ENCODE measurements at regions not wholly inside any gene's neighbourhood (a gene's known extent, or its start where the extent isn't known, plus 50 kb on each side); places are given as distances from the start of the nearest gene placed in this dataset.

DNA sequence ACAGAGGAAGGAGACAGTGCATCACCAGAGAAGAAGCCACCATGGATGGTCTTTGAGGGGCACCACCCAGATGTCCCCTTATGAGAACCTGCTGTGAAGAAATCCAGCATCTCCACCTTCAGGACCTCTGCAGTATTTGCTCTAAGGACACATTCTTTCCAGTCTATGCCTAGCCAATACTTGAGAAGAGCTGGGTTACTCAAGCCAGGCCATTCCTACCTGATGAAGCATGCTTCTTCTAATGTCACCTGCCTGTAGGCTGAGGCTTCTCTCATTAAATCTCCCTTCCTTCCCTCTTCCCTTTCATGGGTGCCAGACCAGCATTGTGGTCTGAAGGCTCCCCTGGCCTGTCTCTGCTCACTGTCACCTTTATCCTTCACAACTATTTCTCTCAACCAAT lies 654.5 kb upstream of the AUTS2 start:
- Histone ChIP-seq H3K27me3 (ENCODE audit: low read depth, low read length) (no peaks in the 10 kb centered on the region), H3K36me3 (ENCODE audit: control insufficient read depth in 1 of 2, insufficient read depth in 2 of 2, low read length in 2 of 2) (no peaks in the 10 kb centered on the region), H3K4me1 (ENCODE audit: control insufficient read depth in 1 of 2, insufficient read depth in 2 of 2, low read length in 2 of 2) (no peaks in the 10 kb centered on the region), H3K4me3 (ENCODE audit: low read depth in 1 of 2, low read length in 2 of 2) (no peak overlapping the region), H3K27ac (ENCODE audit: low read length) (no peak overlapping the region), H3K9me3 (ENCODE audit: control insufficient read depth in 1 of 2, low read length in 2 of 2) (no peaks in the 10 kb centered on the region)

DNA sequence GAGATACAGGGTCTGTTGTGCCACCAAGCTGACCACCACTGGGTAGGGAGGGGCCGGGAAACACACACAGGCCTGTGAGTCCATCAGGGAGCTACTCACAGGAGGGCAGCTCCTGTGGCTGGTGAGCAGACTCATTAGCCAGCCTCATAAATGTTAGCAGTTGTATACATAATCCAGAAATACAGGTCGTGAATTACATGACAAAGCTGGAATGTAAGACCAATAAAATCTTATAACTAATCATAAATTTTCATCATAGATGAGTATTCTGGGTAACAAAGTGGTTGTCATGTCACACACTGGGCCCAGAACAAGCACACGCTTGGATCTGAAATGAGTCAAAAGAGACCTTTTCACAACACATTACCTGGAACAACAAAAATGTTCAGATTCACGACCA lies 642.6 kb upstream of the AUTS2 start:
- Histone ChIP-seq H3K36me3 (ENCODE audit: control insufficient read depth in 1 of 2, insufficient read depth in 2 of 2, low read length in 2 of 2) (no peaks in the 10 kb centered on the region), H3K9me3 (ENCODE audit: control insufficient read depth in 1 of 2, low read length in 2 of 2) (no peaks in the 10 kb centered on the region), H3K4me3 (ENCODE audit: low read depth in 1 of 2, low read length in 2 of 2) (no peak overlapping the region), H3K27ac (ENCODE audit: low read length) (no peak overlapping the region), H3K4me1 (ENCODE audit: control insufficient read depth in 1 of 2, insufficient read depth in 2 of 2, low read length in 2 of 2) (no peaks in the 10 kb centered on the region), H3K27me3 (ENCODE audit: low read depth, low read length) (no peaks in the 10 kb centered on the region)

DNA sequence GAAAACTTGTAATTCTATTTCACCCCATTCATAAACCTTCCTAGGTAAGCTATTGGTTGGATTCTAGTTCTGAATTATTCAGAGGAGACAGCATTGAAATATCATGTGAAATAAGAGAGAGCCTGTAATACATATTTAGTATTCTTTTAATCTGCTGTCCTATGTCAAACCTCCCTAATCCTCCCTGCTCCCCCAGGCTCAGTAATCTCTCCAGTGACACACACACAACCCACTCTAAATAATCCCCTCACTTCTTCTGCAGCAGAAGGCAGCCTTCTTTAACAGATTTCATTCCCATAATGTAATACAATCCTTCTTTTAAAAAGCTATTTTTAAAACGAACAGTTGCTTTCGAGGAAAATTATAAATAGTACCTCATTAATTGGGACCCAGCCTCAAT lies 639.7 kb upstream of the AUTS2 start:
- H3K4me1 ChIP-seq (ENCODE audit: control insufficient read depth in 1 of 2, insufficient read depth in 2 of 2, low read length in 2 of 2), result no peaks in the 10 kb centered on the region
- no peaks in the 10 kb centered on the region for H3K9me3 ChIP-seq (ENCODE audit: control insufficient read depth in 1 of 2, low read length in 2 of 2)
- H3K4me3 ChIP-seq (ENCODE audit: low read depth in 1 of 2, low read length in 2 of 2), result no peak overlapping the region
- no peak overlapping the region for H3K27ac ChIP-seq (ENCODE audit: low read length)
- no peaks in the 10 kb centered on the region for H3K27me3 ChIP-seq (ENCODE audit: low read depth, low read length)
- no peaks in the 10 kb centered on the region for H3K36me3 ChIP-seq (ENCODE audit: control insufficient read depth in 1 of 2, insufficient read depth in 2 of 2, low read length in 2 of 2)

DNA sequence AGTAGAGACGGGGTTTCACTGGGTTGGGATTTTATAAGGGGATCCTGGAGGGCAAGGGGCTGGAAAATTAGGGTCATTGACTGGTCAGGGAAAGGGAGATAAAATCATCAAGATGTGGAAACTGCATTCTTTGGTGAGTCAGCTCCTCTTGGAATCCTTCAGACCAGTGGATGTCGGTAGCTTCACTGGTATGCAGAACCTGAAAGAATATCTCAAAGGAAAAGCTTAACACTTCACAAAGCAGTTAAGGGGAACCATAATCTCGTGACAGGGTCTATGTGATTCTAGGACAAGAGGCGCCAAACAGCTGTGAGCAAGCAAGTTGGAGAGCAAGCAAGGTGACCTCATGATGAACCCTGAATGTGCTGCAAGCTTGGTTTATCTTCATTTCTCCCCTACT lies 634.7 kb upstream of the AUTS2 start:
- Histone ChIP-seq H3K36me3 (ENCODE audit: control insufficient read depth in 1 of 2, insufficient read depth in 2 of 2, low read length in 2 of 2) (no peaks in the 10 kb centered on the region), H3K4me1 (ENCODE audit: control insufficient read depth in 1 of 2, insufficient read depth in 2 of 2, low read length in 2 of 2) (no peaks in the 10 kb centered on the region), H3K27me3 (ENCODE audit: low read depth, low read length) (no peaks in the 10 kb centered on the region), H3K27ac (ENCODE audit: low read length) (no peak overlapping the region), H3K9me3 (ENCODE audit: control insufficient read depth in 1 of 2, low read length in 2 of 2) (no peaks in the 10 kb centered on the region), H3K4me3 (ENCODE audit: low read depth in 1 of 2, low read length in 2 of 2) (no peak overlapping the region)

DNA sequence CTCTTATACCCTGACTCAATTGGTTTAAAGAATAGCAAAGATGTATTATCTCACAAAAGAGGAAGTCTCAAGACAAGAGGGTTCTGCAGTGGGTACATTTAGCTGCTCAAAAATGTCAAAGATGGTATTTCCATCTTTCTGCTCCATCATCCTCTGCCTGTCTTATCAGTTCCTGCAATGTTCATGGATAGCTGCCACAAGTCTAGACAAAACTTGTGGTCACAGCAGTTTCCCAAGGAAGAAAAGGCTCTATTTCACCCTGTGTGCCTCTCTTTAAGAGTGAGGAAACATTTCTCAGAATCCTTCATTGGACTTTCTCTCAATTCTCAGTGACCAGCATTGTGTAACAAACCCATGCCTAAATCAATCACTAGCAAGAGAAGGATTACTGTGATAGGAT lies 634.2 kb upstream of the AUTS2 start:
- no peaks in the 10 kb centered on the region for H3K9me3 ChIP-seq (ENCODE audit: control insufficient read depth in 1 of 2, low read length in 2 of 2)
- no peaks in the 10 kb centered on the region for H3K4me1 ChIP-seq (ENCODE audit: control insufficient read depth in 1 of 2, insufficient read depth in 2 of 2, low read length in 2 of 2)
- no peak overlapping the region for H3K4me3 ChIP-seq (ENCODE audit: low read depth in 1 of 2, low read length in 2 of 2)
- no peaks in the 10 kb centered on the region for H3K27me3 ChIP-seq (ENCODE audit: low read depth, low read length)
- H3K36me3 ChIP-seq (ENCODE audit: control insufficient read depth in 1 of 2, insufficient read depth in 2 of 2, low read length in 2 of 2), result no peaks in the 10 kb centered on the region
- no peak overlapping the region for H3K27ac ChIP-seq (ENCODE audit: low read length)

DNA sequence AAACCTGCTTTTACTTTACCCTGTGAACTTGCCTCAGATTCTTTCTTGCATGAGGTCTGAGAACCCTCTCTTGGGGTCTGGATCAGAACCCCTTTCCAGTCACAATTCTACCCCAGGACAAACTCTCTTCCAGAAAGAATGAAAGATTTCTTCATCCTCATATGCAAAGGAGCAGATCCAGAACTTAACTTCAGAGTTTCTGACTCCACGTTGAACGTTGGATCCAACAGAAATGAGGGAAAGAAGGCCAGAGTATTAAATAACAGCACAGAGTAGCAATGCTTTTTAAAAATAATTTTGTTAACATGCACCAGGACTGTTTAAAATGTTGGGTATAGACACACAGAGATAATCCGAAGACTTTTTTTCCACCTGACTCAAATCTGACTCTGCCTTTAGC lies 632.9 kb upstream of the AUTS2 start:
- no peaks in the 10 kb centered on the region for H3K27me3 ChIP-seq (ENCODE audit: low read depth, low read length)
- H3K4me3 ChIP-seq (ENCODE audit: low read depth in 1 of 2, low read length in 2 of 2), result no peak overlapping the region
- H3K36me3 ChIP-seq (ENCODE audit: control insufficient read depth in 1 of 2, insufficient read depth in 2 of 2, low read length in 2 of 2), result no peaks in the 10 kb centered on the region
- no peaks in the 10 kb centered on the region for H3K9me3 ChIP-seq (ENCODE audit: control insufficient read depth in 1 of 2, low read length in 2 of 2)
- H3K4me1 ChIP-seq (ENCODE audit: control insufficient read depth in 1 of 2, insufficient read depth in 2 of 2, low read length in 2 of 2), result no peaks in the 10 kb centered on the region
- H3K27ac ChIP-seq (ENCODE audit: low read length), result no peak overlapping the region

DNA sequence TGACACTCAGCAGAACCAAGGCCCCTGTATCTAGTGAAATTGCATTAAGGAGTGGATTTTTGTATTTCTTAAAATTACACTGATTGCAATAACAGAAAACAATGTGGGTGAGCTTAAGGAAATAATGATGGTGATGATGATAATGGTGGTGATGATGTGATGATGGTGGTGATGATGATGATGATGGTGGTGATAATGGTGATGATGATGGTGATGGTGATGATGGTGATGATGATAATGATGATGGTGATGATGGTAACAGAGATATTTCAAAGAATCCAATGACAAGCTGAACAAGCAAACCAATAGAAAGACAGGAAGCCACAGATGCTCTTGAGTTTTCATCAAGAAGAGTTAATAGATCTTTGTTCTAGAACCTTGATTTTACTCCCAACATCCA lies 630.7 kb upstream of the AUTS2 start:
- H3K27ac ChIP-seq (ENCODE audit: low read length), result no peak overlapping the region
- no peaks in the 10 kb centered on the region for H3K36me3 ChIP-seq (ENCODE audit: control insufficient read depth in 1 of 2, insufficient read depth in 2 of 2, low read length in 2 of 2)
- no peaks in the 10 kb centered on the region for H3K9me3 ChIP-seq (ENCODE audit: control insufficient read depth in 1 of 2, low read length in 2 of 2)
- H3K27me3 ChIP-seq (ENCODE audit: low read depth, low read length), result no peaks in the 10 kb centered on the region
- no peaks in the 10 kb centered on the region for H3K4me1 ChIP-seq (ENCODE audit: control insufficient read depth in 1 of 2, insufficient read depth in 2 of 2, low read length in 2 of 2)
- H3K4me3 ChIP-seq (ENCODE audit: low read depth in 1 of 2, low read length in 2 of 2), result no peak overlapping the region

DNA sequence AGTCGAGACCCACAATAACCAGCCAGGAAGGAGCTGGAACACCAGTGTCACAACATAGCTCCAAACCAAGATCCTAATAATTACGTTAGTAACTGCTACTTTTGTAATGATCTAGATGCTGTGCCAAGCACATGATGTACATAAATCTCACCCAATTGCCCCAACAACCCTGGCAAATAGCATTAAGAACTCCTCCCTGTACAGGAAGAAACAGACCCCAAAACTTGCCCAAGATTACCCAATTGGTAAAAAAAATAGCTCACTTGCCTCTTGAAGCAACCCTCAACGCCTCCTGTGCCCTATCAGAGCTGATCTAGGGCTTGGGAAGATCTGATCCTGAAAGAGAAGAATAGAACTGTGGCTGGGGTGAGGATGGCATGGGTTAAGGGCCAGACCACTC lies 628.7 kb upstream of the AUTS2 start:
- H3K27me3 ChIP-seq (ENCODE audit: low read depth, low read length), result no peaks in the 10 kb centered on the region
- H3K4me3 ChIP-seq (ENCODE audit: low read depth in 1 of 2, low read length in 2 of 2), result no peak overlapping the region
- no peaks in the 10 kb centered on the region for H3K36me3 ChIP-seq (ENCODE audit: control insufficient read depth in 1 of 2, insufficient read depth in 2 of 2, low read length in 2 of 2)
- H3K4me1 ChIP-seq (ENCODE audit: control insufficient read depth in 1 of 2, insufficient read depth in 2 of 2, low read length in 2 of 2), result no peaks in the 10 kb centered on the region
- H3K9me3 ChIP-seq (ENCODE audit: control insufficient read depth in 1 of 2, low read length in 2 of 2), result no peaks in the 10 kb centered on the region
- H3K27ac ChIP-seq (ENCODE audit: low read length), result no peak overlapping the region

DNA sequence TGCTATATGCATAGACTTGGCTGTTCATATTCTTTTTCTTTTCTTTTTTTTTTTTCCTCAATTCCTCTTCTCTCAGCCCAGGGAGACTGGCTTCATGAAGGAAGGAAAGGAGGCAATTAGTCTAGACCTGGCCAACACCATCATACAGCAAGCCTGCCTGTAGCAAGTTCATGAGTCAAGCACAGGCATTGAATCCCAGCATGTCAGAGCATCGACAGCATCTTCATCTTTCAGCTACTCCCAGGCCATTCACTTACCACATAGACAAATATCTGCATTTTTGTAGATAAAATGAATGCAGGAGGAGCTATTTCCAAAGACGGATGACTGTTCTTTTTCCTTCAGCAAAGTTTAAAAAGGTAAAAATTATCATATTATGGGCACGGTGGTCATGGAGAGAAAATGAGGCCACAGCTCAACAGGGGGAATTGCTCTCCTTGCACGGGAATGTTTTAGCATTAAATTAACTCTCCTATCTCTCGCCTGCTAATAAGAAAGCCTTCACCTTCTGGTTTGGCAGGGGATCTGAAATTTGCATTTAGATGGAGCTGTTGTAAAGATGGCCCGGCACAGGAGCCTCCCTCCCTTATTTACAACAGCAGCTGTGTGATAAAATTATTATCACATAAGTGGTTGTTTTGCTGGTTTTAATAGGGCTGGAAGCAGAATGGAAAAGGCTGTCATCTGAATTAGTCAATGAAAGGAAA lies 626.5 kb upstream of the AUTS2 start:
- no peaks in the 10 kb centered on the region for H3K27me3 ChIP-seq (ENCODE audit: low read depth, low read length)
- H3K4me3 ChIP-seq (ENCODE audit: low read depth in 1 of 2, low read length in 2 of 2), result no peak overlapping the region
- no peaks in the 10 kb centered on the region for H3K36me3 ChIP-seq (ENCODE audit: control insufficient read depth in 1 of 2, insufficient read depth in 2 of 2, low read length in 2 of 2)
- no peaks in the 10 kb centered on the region for H3K4me1 ChIP-seq (ENCODE audit: control insufficient read depth in 1 of 2, insufficient read depth in 2 of 2, low read length in 2 of 2)
- no peak overlapping the region for H3K27ac ChIP-seq (ENCODE audit: low read length)
- H3K9me3 ChIP-seq (ENCODE audit: control insufficient read depth in 1 of 2, low read length in 2 of 2), result no peaks in the 10 kb centered on the region

DNA sequence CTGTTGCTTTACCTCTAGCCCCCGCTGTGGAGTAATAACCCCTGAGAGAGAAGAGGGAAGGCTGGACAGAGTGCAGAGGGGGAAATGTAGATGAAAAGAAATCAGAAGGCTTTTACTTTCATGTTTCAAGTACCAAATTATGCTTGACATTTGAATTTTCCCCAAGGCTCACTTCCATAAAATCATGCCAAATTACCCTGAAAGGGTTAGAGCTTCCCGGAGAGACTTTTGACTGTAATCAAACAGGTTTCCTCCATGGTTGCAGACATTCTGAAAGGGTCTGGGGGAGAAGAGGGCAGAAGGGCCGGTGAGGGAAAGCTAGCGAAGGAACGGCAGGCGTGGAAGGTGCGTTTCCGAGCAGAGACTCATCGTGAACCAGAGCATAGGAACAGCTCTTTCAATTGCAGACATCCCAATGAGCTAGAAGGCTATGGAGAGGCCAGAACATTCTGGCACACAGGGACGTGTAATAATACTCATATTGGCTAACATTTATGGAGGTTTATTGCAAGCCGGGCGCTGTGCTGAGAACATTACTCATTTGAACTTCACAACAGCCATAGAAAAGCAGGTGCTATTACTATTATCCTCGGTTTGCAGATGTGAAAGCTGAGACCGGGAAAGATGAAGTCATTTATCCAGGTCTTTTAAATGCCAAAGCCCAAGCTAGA lies 620.8 kb upstream of the AUTS2 start:
- Histone ChIP-seq H3K4me3 (ENCODE audit: low read depth in 1 of 2, low read length in 2 of 2) (no peak overlapping the region), H3K4me1 (ENCODE audit: control insufficient read depth in 1 of 2, insufficient read depth in 2 of 2, low read length in 2 of 2) (no peaks in the 10 kb centered on the region), H3K9me3 (ENCODE audit: control insufficient read depth in 1 of 2, low read length in 2 of 2) (no peaks in the 10 kb centered on the region), H3K36me3 (ENCODE audit: control insufficient read depth in 1 of 2, insufficient read depth in 2 of 2, low read length in 2 of 2) (no peaks in the 10 kb centered on the region), H3K27ac (ENCODE audit: low read length) (no peak overlapping the region), H3K27me3 (ENCODE audit: low read depth, low read length) (no peaks in the 10 kb centered on the region)

DNA sequence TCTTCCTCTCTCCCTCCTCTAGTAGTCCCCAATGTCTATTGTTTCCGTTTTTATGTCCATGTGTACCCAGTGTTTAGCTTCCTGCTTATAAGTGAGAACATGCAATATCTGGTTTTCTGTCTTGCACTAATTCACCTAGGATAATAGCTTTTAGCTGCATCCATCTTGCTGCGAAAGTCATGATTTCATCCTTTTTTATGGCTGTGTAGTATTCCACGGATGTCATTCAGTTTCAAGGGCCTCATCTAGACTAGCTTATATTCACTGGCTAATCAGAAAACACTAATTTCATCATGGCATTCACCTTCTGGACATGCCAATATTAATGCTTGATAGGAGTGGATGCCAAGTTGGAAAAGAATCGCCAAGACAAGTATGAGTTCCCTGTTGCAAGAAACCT lies 619.6 kb upstream of the AUTS2 start:
- Histone ChIP-seq H3K9me3 (ENCODE audit: control insufficient read depth in 1 of 2, low read length in 2 of 2) (peaks cover 0 to 3% of the 10 kb centered on the region in 2 donors), H3K27ac (ENCODE audit: low read length) (no peak overlapping the region), H3K36me3 (ENCODE audit: control insufficient read depth in 1 of 2, insufficient read depth in 2 of 2, low read length in 2 of 2) (no peaks in the 10 kb centered on the region), H3K27me3 (ENCODE audit: low read depth, low read length) (no peaks in the 10 kb centered on the region), H3K4me1 (ENCODE audit: control insufficient read depth in 1 of 2, insufficient read depth in 2 of 2, low read length in 2 of 2) (no peaks in the 10 kb centered on the region), H3K4me3 (ENCODE audit: low read depth in 1 of 2, low read length in 2 of 2) (no peak overlapping the region)

DNA sequence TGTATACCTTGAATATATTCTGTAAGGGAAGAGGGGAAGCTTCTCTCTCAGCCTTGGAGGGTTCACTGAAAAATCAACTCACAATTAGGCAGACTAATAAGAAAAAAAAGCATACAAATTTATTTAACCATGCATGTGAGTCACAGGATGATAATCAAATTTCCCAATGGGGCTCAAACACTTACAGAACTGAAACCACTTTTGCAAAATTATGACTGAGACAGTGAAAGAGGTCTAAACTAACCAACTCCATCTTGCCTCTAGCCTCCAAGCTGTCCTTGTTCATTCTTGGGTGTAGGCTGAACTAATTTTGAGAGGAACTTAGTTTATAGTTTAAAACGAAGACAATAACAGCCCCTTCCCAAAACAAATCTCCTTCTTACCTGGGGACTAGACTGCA lies 618.3 kb upstream of the AUTS2 start:
- Histone ChIP-seq H3K4me1 (ENCODE audit: control insufficient read depth in 1 of 2, insufficient read depth in 2 of 2, low read length in 2 of 2) (no peaks in the 10 kb centered on the region), H3K9me3 (ENCODE audit: control insufficient read depth in 1 of 2, low read length in 2 of 2) (peaks cover 0 to 3% of the 10 kb centered on the region in 2 donors), H3K27ac (ENCODE audit: low read length) (no peak overlapping the region), H3K4me3 (ENCODE audit: low read depth in 1 of 2, low read length in 2 of 2) (no peak overlapping the region), H3K27me3 (ENCODE audit: low read depth, low read length) (no peaks in the 10 kb centered on the region), H3K36me3 (ENCODE audit: control insufficient read depth in 1 of 2, insufficient read depth in 2 of 2, low read length in 2 of 2) (no peaks in the 10 kb centered on the region)

Data from muscle layer of duodenum (tissue), 2 donors.